Psoas muscle (tissue), 7 donors: ENCODE measurements at regions not wholly inside any gene's neighbourhood (a gene's known extent, or its start where the extent isn't known, plus 50 kb on each side); places are given as distances from the start of the nearest gene placed in this dataset.
"Not testable (repeated sequence)": the region's sequence is repeated elsewhere in the genome, so short reads cannot be mapped to it uniquely, and the experiment has no call there.

ENCODE experiments used
- ATAC-seq, 4 donors: fragments of 200-7000 bp; cut with Tn5 transposase; one replicate each; pipeline ENCODE4 v1.9.1; 2020; ENCODE audit warnings: moderate library complexity in 3 of 4, mild to moderate bottlenecking in 2 of 4
- DNase-seq, 2 donors: peaks; one replicate each; pipeline ENCODE4 v3.0.0-alpha.2; 2020
- H3K27ac ChIP-seq: fragments of 200-600 bp; one replicate; pipeline ENCODE4 v1.8.0; 2022
- H3K27me3 ChIP-seq, 3 donors: fragments of 200-600 bp in 1 of 3; one replicate each; pipeline versions ENCODE4 v1.6.1 to v1.8.0; 2013 to 2022; ENCODE audit warnings: low read length in 2 of 3, mild to moderate bottlenecking in 2 of 3, moderate library complexity in 1 of 3; ENCODE audit not compliant: insufficient read depth in 3 of 3
- H3K36me3 ChIP-seq, 2 donors: fragments of 200-600 bp in 1 of 2; one replicate each; pipeline versions ENCODE4 v1.6.1 to v1.8.0; 2013 to 2022; ENCODE audit warnings: low read depth in 1 of 2, mild to moderate bottlenecking in 1 of 2, moderate library complexity in 1 of 2; ENCODE audit not compliant: insufficient read depth in 1 of 2
- H3K4me1 ChIP-seq: fragments of 200-600 bp; one replicate; pipeline ENCODE4 v1.8.0; 2022
- H3K4me3 ChIP-seq: fragments of 200-600 bp; one replicate; pipeline ENCODE4 v1.8.0; 2022; ENCODE audit warnings: mild to moderate bottlenecking
- H3K9me3 ChIP-seq: fragments of 200-600 bp; one replicate; pipeline ENCODE4 v1.8.0; 2022
- WGBS, 3 donors: extraction: QIAGEN DNeasy Blood & Tissue Kit; methylation state at CpG; one replicate each; pipeline versions ENCODE4 v1.1.6 to v1.1.7; 2013; 5-methylcytosine and 5-hydroxymethylcytosine counted together
- intact Hi-C, 2 donors: fragments of 100-400 bp; cut with DNase I; formaldehyde crosslinking; loops; one replicate each; pipeline versions ENCODE4 v1.11.0 to v1.14.2; 2022
- TF ChIP-seq, protein P1 (sequence below): fragments of 200-600 bp; IDR thresholded peaks from one replicate; pipeline ENCODE4 v1.8.0; 2022; ENCODE audit warnings: antibody characterized with exemption
- donor health status: healthy with polysubstance abuse.
- donor health status: DM: no; HTN: no; CAD: no; lungs with moderate emphysema.
- donor health status: Bipolar disorder and iron deficiency.
- donor health status: healthy.
- donor health status: DM: yes; HTN: yes; CAD: no.
- donor health status: DM: no; HTN: no; CAD: no.
- donor health status: DM: yes; HTN: yes; CAD: no.

DNA sequence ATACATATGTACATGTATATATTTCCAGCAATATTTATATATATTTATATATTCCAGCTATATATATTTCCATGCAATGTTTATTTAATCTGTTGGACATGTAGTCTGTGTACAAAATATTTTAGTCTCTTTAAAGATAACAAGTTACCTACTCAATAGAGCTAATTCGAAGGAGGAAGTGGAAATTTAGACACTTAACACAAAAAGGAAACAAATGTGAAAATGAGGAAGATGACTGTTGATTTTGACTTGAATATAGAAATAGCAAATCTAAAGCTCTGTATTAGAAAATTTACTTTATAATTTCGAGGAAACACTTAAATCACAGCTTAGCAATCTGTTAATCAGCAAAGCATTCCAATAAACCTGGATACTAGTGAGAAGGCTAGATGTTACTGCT lies 1064.4 kb downstream of the PCDH7 start:
- DNase-seq (no peak), ATAC-seq (no peak)
- TF ChIP-seq, protein P1, sequence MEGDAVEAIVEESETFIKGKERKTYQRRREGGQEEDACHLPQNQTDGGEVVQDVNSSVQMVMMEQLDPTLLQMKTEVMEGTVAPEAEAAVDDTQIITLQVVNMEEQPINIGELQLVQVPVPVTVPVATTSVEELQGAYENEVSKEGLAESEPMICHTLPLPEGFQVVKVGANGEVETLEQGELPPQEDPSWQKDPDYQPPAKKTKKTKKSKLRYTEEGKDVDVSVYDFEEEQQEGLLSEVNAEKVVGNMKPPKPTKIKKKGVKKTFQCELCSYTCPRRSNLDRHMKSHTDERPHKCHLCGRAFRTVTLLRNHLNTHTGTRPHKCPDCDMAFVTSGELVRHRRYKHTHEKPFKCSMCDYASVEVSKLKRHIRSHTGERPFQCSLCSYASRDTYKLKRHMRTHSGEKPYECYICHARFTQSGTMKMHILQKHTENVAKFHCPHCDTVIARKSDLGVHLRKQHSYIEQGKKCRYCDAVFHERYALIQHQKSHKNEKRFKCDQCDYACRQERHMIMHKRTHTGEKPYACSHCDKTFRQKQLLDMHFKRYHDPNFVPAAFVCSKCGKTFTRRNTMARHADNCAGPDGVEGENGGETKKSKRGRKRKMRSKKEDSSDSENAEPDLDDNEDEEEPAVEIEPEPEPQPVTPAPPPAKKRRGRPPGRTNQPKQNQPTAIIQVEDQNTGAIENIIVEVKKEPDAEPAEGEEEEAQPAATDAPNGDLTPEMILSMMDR: no peak
- 54 to 62% (median 58%) methylated on average over 2 of the region's 2 CpGs for WGBS, 3 donors
- Histone ChIP-seq H3K4me3 (no peak overlapping the region), H3K4me1 (no peaks in the 10 kb centered on the region), H3K36me3 (no peaks in the 10 kb centered on the region), H3K27ac (no peak overlapping the region), H3K27me3 (no peaks in the 10 kb centered on the region), H3K9me3 (no peaks in the 10 kb centered on the region)
- intact Hi-C loops: no loop called here

DNA sequence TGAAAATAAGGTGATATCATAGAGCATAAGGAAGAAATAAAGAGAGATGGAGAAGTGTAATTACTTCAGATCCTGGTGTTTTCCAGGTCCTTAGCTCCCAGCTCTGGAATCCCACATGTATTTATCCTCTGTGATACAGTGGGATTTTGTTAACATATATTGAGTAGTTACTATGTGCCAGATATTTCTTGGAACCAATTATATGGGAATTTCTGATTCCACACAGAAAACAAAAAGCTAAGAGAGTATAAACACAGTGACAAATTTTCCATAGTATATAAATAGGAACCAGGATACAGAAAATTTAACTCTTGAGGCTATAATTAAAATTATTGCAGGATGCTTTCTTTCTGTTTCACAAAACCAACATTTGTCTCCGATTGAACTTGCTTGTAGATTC lies 1067.5 kb downstream of the PCDH7 start:
- Histone ChIP-seq H3K9me3 (no peaks in the 10 kb centered on the region), H3K27ac (no peak overlapping the region), H3K36me3 (no peaks in the 10 kb centered on the region), H3K27me3 (no peaks in the 10 kb centered on the region), H3K4me1 (no peaks in the 10 kb centered on the region), H3K4me3 (no peak overlapping the region)
- TF ChIP-seq, protein P1: no peak
- ATAC-seq (no peak), DNase-seq (no peak)
- WGBS, 3 donors: 74 to 83% (median 76%) methylated on average over 1 of the region's 1 CpG
- intact Hi-C loops: no loop called here

DNA sequence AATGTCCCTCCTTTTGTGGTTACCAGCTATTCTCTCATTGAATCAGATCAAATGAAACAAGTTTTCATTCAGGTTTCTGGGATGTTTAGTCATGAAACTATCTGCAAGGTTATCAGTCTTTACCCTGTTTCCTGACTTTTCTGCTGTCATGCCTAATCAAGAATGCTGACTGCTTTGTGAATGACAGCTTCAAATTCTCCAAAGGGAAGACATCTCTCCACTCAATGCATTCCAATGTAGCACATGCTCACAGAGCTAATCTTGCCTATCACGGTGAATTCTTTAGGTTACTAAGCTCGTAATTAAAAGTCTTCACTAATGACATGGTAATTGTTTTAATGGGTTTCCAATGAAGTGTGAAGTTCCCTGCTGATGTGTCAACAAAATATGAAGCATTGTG lies 1068.5 kb downstream of the PCDH7 start:
- Histone ChIP-seq H3K4me1 (no peaks in the 10 kb centered on the region), H3K27me3 (no peaks in the 10 kb centered on the region), H3K9me3 (no peaks in the 10 kb centered on the region), H3K4me3 (no peak overlapping the region), H3K27ac (no peak overlapping the region), H3K36me3 (no peaks in the 10 kb centered on the region)
- DNase-seq: no peak
- WGBS, 3 donors: 18 to 29% (median 19%) methylated on average over 2 of the region's 2 CpGs
- ATAC-seq: no peak
- intact Hi-C loops: no loop called here
- TF ChIP-seq, protein P1: no peak

DNA sequence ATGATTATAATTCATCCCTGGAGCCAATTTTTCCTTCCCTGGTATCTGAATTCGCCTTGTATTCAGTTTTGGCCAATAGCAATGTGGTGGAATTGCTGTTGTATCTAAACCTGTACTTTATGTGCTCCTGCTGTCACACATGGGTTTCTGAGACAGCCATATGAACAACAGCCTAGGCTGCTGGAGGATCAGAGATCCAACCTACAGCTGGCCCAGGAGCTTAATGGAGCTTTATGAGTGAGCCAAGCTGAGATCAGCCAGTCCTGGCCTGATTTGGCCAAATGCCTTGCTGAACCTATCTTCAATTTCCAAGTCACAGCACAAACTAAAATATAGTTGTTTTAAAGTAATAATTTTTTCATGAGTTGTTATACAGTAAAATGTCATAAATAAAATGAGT lies 1071.5 kb downstream of the PCDH7 start:
- no peak for ATAC-seq
- TF ChIP-seq, protein P1: no peak
- no peak for DNase-seq
- intact Hi-C loops: no loop called here
- H3K4me3 ChIP-seq: no peak overlapping the region
- H3K36me3 ChIP-seq: no peaks in the 10 kb centered on the region
- no peaks in the 10 kb centered on the region for H3K27me3 ChIP-seq
- 82 to 84% (median 83%) methylated on average over 1 of the region's 1 CpG for WGBS, 3 donors
- no peaks in the 10 kb centered on the region for H3K9me3 ChIP-seq
- no peaks in the 10 kb centered on the region for H3K4me1 ChIP-seq
- no peak overlapping the region for H3K27ac ChIP-seq

DNA sequence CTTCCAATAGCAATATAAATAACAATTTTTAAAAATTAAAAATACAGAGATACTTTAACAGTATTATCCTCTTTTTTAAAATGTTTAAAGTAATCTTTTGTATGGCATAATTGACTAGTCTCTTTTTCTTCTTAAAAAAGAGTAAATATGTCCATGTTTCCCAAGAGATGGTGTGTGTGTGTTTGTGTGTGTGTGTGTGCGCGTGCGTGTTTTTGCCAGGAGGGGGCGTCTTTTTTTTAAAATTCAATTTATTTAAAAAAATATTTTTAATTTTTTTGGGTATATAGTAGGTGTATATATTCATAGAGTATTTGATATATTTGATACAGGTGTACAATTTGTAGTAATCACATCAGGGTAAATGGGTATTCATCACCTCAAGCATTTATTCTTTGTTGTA lies 1073.7 kb downstream of the PCDH7 start:
- Histone ChIP-seq H3K4me3 (no peak overlapping the region), H3K4me1 (no peaks in the 10 kb centered on the region), H3K9me3 (no peaks in the 10 kb centered on the region), H3K27me3 (no peaks in the 10 kb centered on the region), H3K36me3 (no peaks in the 10 kb centered on the region), H3K27ac (no peak overlapping the region)
- TF ChIP-seq, protein P1: peak; percentile 5
- 68 to 75% (median 70%) methylated on average over 4 of the region's 4 CpGs for WGBS, 3 donors
- no peak for DNase-seq
- intact Hi-C loops: no loop called here
- no peak for ATAC-seq

DNA sequence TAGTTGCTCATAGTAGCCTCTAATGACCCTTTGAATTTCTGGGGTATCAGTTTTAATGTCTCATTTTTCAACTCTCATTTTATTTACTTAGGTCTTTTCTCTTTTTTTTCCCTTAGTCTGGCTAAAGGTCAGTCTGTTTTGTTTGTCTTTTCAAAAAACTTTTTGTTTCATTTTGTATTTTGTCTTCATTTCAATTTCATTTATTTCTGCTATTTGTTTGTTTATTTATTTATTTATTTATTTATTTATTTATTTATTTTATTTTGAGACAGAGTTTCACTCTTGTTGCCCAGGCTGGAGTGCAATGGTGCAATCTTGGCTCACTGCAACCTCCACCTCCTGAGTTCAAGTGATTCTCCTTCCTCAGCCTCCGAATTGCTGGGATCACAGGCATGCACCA lies 1076.9 kb downstream of the PCDH7 start:
- DNase-seq, intact Hi-C loops, H3K36me3 ChIP-seq, H3K27me3 ChIP-seq, ATAC-seq, H3K4me1 ChIP-seq, H3K4me3 ChIP-seq, H3K27ac ChIP-seq, H3K9me3 ChIP-seq: not testable (repeated sequence)
- WGBS, 3 donors: 93 to 97% (median 96%) methylated on average over 1 of the region's 1 CpG
